GM12878 (cell line): ENCODE measurements at regions not wholly inside any gene's neighbourhood (a gene's known extent, or its start where the extent isn't known, plus 50 kb on each side); places are given as distances from the start of the nearest gene placed in this dataset.

Experiments
- CTCF ChIP-seq, 3 experiments: IDR thresholded peaks in 2 of 3; conservative IDR thresholded peaks in 1 of 3; 2 replicates each; pipeline ENCODE4 v1.5.1; 2011; ENCODE audit warnings: low read depth in 3 of 3, low read length in 3 of 3, mild to moderate bottlenecking in 3 of 3, control low read depth in 2 of 3, moderate library complexity in 2 of 3, inconsistent platforms in 1 of 3, mixed read lengths in 1 of 3; ENCODE audit not compliant: control insufficient read depth in 2 of 3, insufficient read depth in 1 of 3; ENCODE audit errors: extremely low read depth in 1 of 3
- EGR1 ChIP-seq, 2 experiments: IDR thresholded peaks; 1 replicate in 1 of 2; 2 replicates in 1 of 2; pipeline ENCODE4 v1.6.1; 2011 to 2012; ENCODE audit warnings: low read depth in 2 of 2, low read length in 2 of 2, borderline replicate concordance in 1 of 2, mild to moderate bottlenecking in 1 of 2, moderate library complexity in 1 of 2
- FOXM1 ChIP-seq: IDR thresholded peaks from 2 replicates; pipeline ENCODE4 v1.6.1; 2012; ENCODE audit warnings: low read depth, mild to moderate bottlenecking, inconsistent platforms, low read length, moderate library complexity
- GATAD2B ChIP-seq: fragments of 450-650 bp; conservative IDR thresholded peaks from 2 replicates; pipeline ENCODE4 v1.6.1; 2017; ENCODE audit warnings: low read depth, mild to moderate bottlenecking, moderate library complexity
- IKZF1 ChIP-seq: fragments of 450-650 bp; conservative IDR thresholded peaks from 2 replicates; pipeline ENCODE4 v1.6.1; 2017; ENCODE audit warnings: antibody characterized with exemption, mild to moderate bottlenecking
- NBN ChIP-seq: fragments of 450-650 bp; IDR thresholded peaks from 2 replicates; pipeline ENCODE4 v1.6.1; 2016
- POLR2A ChIP-seq: IDR thresholded peaks from 2 replicates; pipeline ENCODE4 v1.6.1; 2011; ENCODE audit warnings: low read depth, mild to moderate bottlenecking, low read length
- POLR2AphosphoS5 ChIP-seq: IDR thresholded peaks from 2 replicates; pipeline ENCODE4 v1.6.1; 2011; ENCODE audit warnings: mild to moderate bottlenecking, low read length, inconsistent platforms
- SMAD1 ChIP-seq: fragments of 450-650 bp; IDR thresholded peaks from 2 replicates; pipeline ENCODE4 v1.6.1; 2018; ENCODE audit warnings: mild to moderate bottlenecking, low read depth; ENCODE audit not compliant: partially characterized antibody
- SMC3 ChIP-seq: IDR thresholded peaks from 2 replicates; pipeline ENCODE4 v1.6.1; 2011; ENCODE audit warnings: low read length, improper control_type of control experiment, borderline replicate concordance
- SP1 ChIP-seq: IDR thresholded peaks from one replicate; pipeline ENCODE4 v1.6.1; 2011; ENCODE audit warnings: low read depth, low read length
- TBL1XR1 ChIP-seq: IDR thresholded peaks from 2 replicates; pipeline ENCODE4 v1.6.1; 2012; ENCODE audit warnings: low read depth, low read length, improper control_type of control experiment
- ZSCAN29 ChIP-seq: fragments of 450-650 bp; IDR thresholded peaks from 2 replicates; pipeline ENCODE4 v1.6.1; 2017; ENCODE audit warnings: mild to moderate bottlenecking, moderate library complexity
- TF ChIP-seq, protein P1 (sequence below): IDR thresholded peaks from 2 replicates; pipeline ENCODE4 v1.6.1; 2012; ENCODE audit warnings: low read depth, low read length, improper control_type of control experiment

GRCh38 chr5:53368516-53368915 is 111.9 kb upstream of the FST start:
- no peak for TF ChIP-seq CTCF (IDR thresholded peaks at IDR 0.05 in 2 of 3, conservative IDR thresholded peaks at IDR 0.05 in 1 of 3; ENCODE audit: control insufficient read depth in 2 of 3, extremely low read depth in 1 of 3, insufficient read depth in 1 of 3, low read depth in 3 of 3, low read length in 3 of 3)
- TF ChIP-seq GATAD2B: no peak
- no peak for TF ChIP-seq SP1
- TF ChIP-seq SMC3: no peak
- TF ChIP-seq TBL1XR1: no peak
- TF ChIP-seq NBN: no peak
- TF ChIP-seq POLR2AphosphoS5: no peak
- no peak for TF ChIP-seq SMAD1
- no peak for TF ChIP-seq FOXM1
- TF ChIP-seq EGR1 (IDR thresholded peaks at IDR 0.05; ENCODE audit: borderline replicate concordance in 1 of 2, low read depth in 2 of 2, low read length in 2 of 2): no peak
- TF ChIP-seq, protein P1, sequence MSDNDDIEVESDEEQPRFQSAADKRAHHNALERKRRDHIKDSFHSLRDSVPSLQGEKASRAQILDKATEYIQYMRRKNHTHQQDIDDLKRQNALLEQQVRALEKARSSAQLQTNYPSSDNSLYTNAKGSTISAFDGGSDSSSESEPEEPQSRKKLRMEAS: no peak
- TF ChIP-seq IKZF1: no peak
- no peak for TF ChIP-seq POLR2A
- TF ChIP-seq ZSCAN29: no peak
